ENCODE measurements at regions not wholly inside any gene's neighbourhood (a gene's known extent, or its start where the extent isn't known, plus 50 kb on each side); places are given as distances from the start of the nearest gene placed in this dataset.

GRCh38 chr4:111228874-111229273 lies 606.0 kb upstream of the PITX2 start:
- H3K9me1 ChIP-seq (replicated peaks; ENCODE audit: control insufficient read depth, extremely low read depth, insufficient read depth, low read length), result no peaks in the 10 kb centered on the region
- DNase-seq (ENCODE audit: low read depth, low spot score) (peak; percentile 21), FAIRE-seq (no peak)
- H2AFZ ChIP-seq (ENCODE audit: low read depth, low read length), result no peak overlapping the region
- H3K79me2 ChIP-seq (ENCODE audit: control insufficient read depth, insufficient read depth, low read length), result no peaks in the 10 kb centered on the region
- peaks cover 2% of the 10 kb centered on the region for H3K4me1 ChIP-seq (ENCODE audit: control insufficient read depth, extremely low read depth, insufficient read depth, low read length)
- no peaks in the 10 kb centered on the region for H3K27me3 ChIP-seq (ENCODE audit: control insufficient read depth in 2 of 2, insufficient read depth in 2 of 2, low read length in 2 of 2)
- no peak overlapping the region for H3K27ac ChIP-seq (ENCODE audit: insufficient read depth, low read depth, low read length)
- dilution Hi-C loops (cut with MboI; ENCODE audit: extremely low pct_ligation_motif_present, low sequenced_read_pairs) (no loop called here), intact Hi-C loops (cut with micrococcal nuclease) (no loop called here)
- TF ChIP-seq GATA2 (IDR thresholded peaks at IDR 0.05; ENCODE audit: insufficient read depth, insufficient read length, low read depth, low read length) (no peak), FOS (IDR thresholded peaks at IDR 0.05; ENCODE audit: borderline replicate concordance, insufficient read depth, low read length) (no peak), MAX (IDR thresholded peaks at IDR 0.05; ENCODE audit: insufficient read depth, insufficient read length) (no peak)
- H3K9me3 ChIP-seq (replicated peaks; ENCODE audit: control insufficient read depth, insufficient read depth, low read length), result no peaks in the 10 kb centered on the region
- H3K4me3 ChIP-seq (replicated peaks in 1 of 3; ENCODE audit: insufficient read depth in 1 of 3, low read depth in 1 of 3, low read length in 3 of 3), result no peak overlapping the region
- no peaks in the 10 kb centered on the region for H4K20me1 ChIP-seq (replicated peaks; ENCODE audit: control insufficient read depth, extremely low read depth, insufficient read depth, low read length)
- no peaks in the 10 kb centered on the region for H3K36me3 ChIP-seq (ENCODE audit: control insufficient read depth in 2 of 2, extremely low read depth in 1 of 2, insufficient read depth in 2 of 2, low read length in 2 of 2)
- ChIA-PET POLR2A (no interaction called here), CTCF (no interaction called here)
- no peak overlapping the region for H3K4me2 ChIP-seq (ENCODE audit: insufficient read depth, low read length)
- H3K9ac ChIP-seq (replicated peaks; ENCODE audit: extremely low read depth, insufficient read depth, low read length), result no peak overlapping the region
- BruUV-seq (replicated peaks), result no TSS peak

DNA sequence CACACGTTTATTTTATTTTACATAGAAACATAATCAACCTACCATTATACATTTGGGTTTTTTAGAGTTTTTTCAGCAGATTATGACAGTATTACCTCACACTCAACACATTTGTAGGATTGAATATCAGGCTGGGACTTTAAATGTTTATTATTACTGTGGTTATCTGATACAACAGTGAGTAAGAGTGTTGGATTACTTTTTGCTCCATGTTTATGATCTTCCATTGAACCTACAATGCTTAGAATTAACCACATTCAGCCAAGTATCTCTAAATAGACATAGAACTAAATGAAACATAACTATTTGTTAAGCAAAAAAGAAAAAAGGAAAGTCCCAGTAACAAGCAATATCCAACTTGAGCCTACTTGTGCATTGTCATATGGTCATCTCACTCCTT lies 607.4 kb upstream of the PITX2 start:
- TF ChIP-seq FOS (IDR thresholded peaks at IDR 0.05; ENCODE audit: borderline replicate concordance, insufficient read depth, low read length) (no peak), POLR2A (IDR thresholded peaks at IDR 0.05; ENCODE audit: low read depth, low read length) (no peak), POLR2AphosphoS5 (IDR thresholded peaks at IDR 0.05; ENCODE audit: insufficient read depth, low read depth, low read length) (no peak), EZH2 (IDR thresholded peaks at IDR 0.05; ENCODE audit: borderline replicate concordance, low read depth, low read length, severe bottlenecking) (no peak), MYC (IDR thresholded peaks at IDR 0.05; ENCODE audit: low read depth, low read length) (no peak), GATA2 (IDR thresholded peaks at IDR 0.05; ENCODE audit: insufficient read depth, insufficient read length, low read depth, low read length) (no peak), JUN (IDR thresholded peaks at IDR 0.05; ENCODE audit: borderline replicate concordance, insufficient read depth, insufficient read length, low read depth) (no peak), MAX (IDR thresholded peaks at IDR 0.05; ENCODE audit: insufficient read depth, insufficient read length) (no peak)
- TF ChIP-seq, protein P1, sequence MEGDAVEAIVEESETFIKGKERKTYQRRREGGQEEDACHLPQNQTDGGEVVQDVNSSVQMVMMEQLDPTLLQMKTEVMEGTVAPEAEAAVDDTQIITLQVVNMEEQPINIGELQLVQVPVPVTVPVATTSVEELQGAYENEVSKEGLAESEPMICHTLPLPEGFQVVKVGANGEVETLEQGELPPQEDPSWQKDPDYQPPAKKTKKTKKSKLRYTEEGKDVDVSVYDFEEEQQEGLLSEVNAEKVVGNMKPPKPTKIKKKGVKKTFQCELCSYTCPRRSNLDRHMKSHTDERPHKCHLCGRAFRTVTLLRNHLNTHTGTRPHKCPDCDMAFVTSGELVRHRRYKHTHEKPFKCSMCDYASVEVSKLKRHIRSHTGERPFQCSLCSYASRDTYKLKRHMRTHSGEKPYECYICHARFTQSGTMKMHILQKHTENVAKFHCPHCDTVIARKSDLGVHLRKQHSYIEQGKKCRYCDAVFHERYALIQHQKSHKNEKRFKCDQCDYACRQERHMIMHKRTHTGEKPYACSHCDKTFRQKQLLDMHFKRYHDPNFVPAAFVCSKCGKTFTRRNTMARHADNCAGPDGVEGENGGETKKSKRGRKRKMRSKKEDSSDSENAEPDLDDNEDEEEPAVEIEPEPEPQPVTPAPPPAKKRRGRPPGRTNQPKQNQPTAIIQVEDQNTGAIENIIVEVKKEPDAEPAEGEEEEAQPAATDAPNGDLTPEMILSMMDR (IDR thresholded peaks at IDR 0.05; ENCODE audit: extremely low read depth in 1 of 2, insufficient read depth in 1 of 2, low read depth in 1 of 2, low read length in 2 of 2), result no peak
- intact Hi-C loops (cut with micrococcal nuclease), result no loop called here
- no peak for FAIRE-seq

More for the DNA sequence above, 607.4 kb upstream of the PITX2 start:
- Histone ChIP-seq H2AFZ (ENCODE audit: low read depth, low read length) (no peak overlapping the region), H3K9ac (replicated peaks; ENCODE audit: extremely low read depth, insufficient read depth, low read length) (no peak overlapping the region), H3K27ac (ENCODE audit: insufficient read depth, low read depth, low read length) (no peak overlapping the region), H3K4me2 (ENCODE audit: insufficient read depth, low read length) (no peak overlapping the region), H3K9me1 (replicated peaks; ENCODE audit: control insufficient read depth, extremely low read depth, insufficient read depth, low read length) (no peaks in the 10 kb centered on the region), H3K9me3 (replicated peaks; ENCODE audit: control insufficient read depth, insufficient read depth, low read length) (no peaks in the 10 kb centered on the region), H3K4me1 (ENCODE audit: control insufficient read depth, extremely low read depth, insufficient read depth, low read length) (peaks cover 2% of the 10 kb centered on the region), H3K79me2 (ENCODE audit: control insufficient read depth, insufficient read depth, low read length) (no peaks in the 10 kb centered on the region), H4K20me1 (replicated peaks; ENCODE audit: control insufficient read depth, extremely low read depth, insufficient read depth, low read length) (no peaks in the 10 kb centered on the region), H3K36me3 (ENCODE audit: control insufficient read depth in 2 of 2, extremely low read depth in 1 of 2, insufficient read depth in 2 of 2, low read length in 2 of 2) (no peaks in the 10 kb centered on the region), H3K27me3 (ENCODE audit: control insufficient read depth in 2 of 2, insufficient read depth in 2 of 2, low read length in 2 of 2) (no peaks in the 10 kb centered on the region), H3K4me3 (replicated peaks in 1 of 3; ENCODE audit: insufficient read depth in 1 of 3, low read depth in 1 of 3, low read length in 3 of 3) (no peak overlapping the region)
- no TSS peak for BruUV-seq (replicated peaks)
- CTCF ChIA-PET, result no interaction called here
- dilution Hi-C loops (cut with MboI; ENCODE audit: extremely low pct_ligation_motif_present, low sequenced_read_pairs), result no loop called here
- DNase-seq (ENCODE audit: low read depth, low spot score), result no peak
- POLR2A ChIA-PET, result no interaction called here

Measured in endothelial cell of umbilical vein (primary cell).